ENCODE measurements at regions not wholly inside any gene's neighbourhood (a gene's known extent, or its start where the extent isn't known, plus 50 kb on each side); places are given as distances from the start of the nearest gene placed in this dataset.
"Not testable (repeated sequence)": the region's sequence is repeated elsewhere in the genome, so short reads cannot be mapped to it uniquely, and the experiment has no call there.

DNA sequence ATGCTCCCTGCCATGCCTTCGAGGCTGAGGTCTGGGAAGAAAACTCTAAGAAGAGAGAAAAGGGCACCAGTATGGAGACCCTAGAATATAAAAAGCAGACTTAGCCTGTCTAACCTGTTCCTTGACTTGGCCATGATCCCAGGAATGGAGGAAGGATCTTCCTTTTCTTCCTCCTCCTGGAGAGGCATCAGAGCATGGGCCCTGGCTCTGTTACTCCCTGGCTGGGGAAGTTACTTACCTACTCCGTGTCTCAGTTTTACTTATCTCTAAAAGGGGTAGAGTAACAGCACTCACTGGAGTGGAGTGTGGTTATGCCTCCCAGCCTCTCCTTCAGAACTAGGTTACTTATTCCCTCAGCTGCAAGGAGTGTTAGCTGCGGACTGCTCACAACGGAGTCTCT lies 55.2 kb upstream of the PHF21A start:
- ChIA-PET POLR2A (interaction anchor here (0.9 kb wide), 1 partner anchor 8 kb away, joined by 4 read pairs; no protein-coding TSS in a partner anchor), CTCF (interaction anchor here (1.0 kb wide), 1 partner anchor 133 kb away, joined by 3 read pairs; no protein-coding TSS in a partner anchor)
- no peak overlapping the region for H3K4me3 Mint-ChIP-seq (ENCODE audit: unreplicated experiment)
- intact Hi-C loops (cut with micrococcal nuclease), result no loop called here
- H3K4me1 Mint-ChIP-seq (ENCODE audit: insufficient read depth, unreplicated experiment), result no peaks in the 10 kb centered on the region
- H3K36me3 Mint-ChIP-seq (ENCODE audit: insufficient read depth, unreplicated experiment), result no peaks in the 10 kb centered on the region
- no peak overlapping the region for H3K27ac Mint-ChIP-seq (ENCODE audit: low read depth, unreplicated experiment)
- TF ChIP-seq CTCF (IDR thresholded peaks at IDR 0.05; ENCODE audit: unreplicated experiment), result no peak
- peaks cover 11% of the 10 kb centered on the region for H3K27me3 Mint-ChIP-seq (ENCODE audit: insufficient read depth, unreplicated experiment)
- DNase-seq (ENCODE audit: unreplicated experiment), result no peak
- BruUV-seq (replicated peaks), result no TSS peak
- no peaks in the 10 kb centered on the region for H3K9me3 Mint-ChIP-seq (ENCODE audit: unreplicated experiment)

- CTCF ChIA-PET, result no interaction called here
- BruUV-seq (replicated peaks), result no TSS peak
- POLR2A ChIA-PET, result interaction anchor here (0.9 kb wide), 1 partner anchor 9 kb away, joined by 4 read pairs; no protein-coding TSS in a partner anchor
Observed at GRCh38 chr11:46175401-46176002, 54.2 kb upstream of the PHF21A start.

DNA sequence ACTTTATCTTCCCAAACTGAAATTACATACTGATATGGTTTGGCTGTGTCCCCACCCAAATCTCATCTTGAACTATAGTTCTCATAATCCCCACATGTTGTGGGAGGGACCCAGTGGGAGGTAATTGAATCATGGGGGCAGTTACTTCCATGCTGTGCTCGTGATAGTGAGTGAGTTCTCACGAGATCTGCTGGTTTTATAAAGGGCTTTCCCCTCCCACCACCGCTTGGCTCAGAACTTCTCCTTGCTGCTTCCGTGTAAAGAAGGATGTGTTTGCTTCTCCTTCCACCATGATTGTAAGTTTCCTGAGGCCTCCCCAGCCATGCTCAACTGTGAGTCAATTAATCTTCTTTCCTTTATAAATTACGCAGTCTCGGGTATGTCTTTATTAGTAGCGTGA lies 50.4 kb upstream of the PHF21A start:
- H3K27ac Mint-ChIP-seq (ENCODE audit: low read depth, unreplicated experiment); intact Hi-C loops (cut with micrococcal nuclease); H3K36me3 Mint-ChIP-seq (ENCODE audit: insufficient read depth, unreplicated experiment); H3K9me3 Mint-ChIP-seq (ENCODE audit: unreplicated experiment); H3K4me3 Mint-ChIP-seq (ENCODE audit: unreplicated experiment); H3K4me1 Mint-ChIP-seq (ENCODE audit: insufficient read depth, unreplicated experiment); CTCF ChIA-PET; DNase-seq (ENCODE audit: unreplicated experiment); POLR2A ChIA-PET; BruUV-seq (replicated peaks): not testable (repeated sequence)
- peaks cover 15% of the 10 kb centered on the region for H3K27me3 Mint-ChIP-seq (ENCODE audit: insufficient read depth, unreplicated experiment)

More at GRCh38 chr11:46175401-46176002, 54.2 kb upstream of the PHF21A start:
- H3K9me3 Mint-ChIP-seq (ENCODE audit: unreplicated experiment), result no peaks in the 10 kb centered on the region
- no peak overlapping the region for H3K27ac Mint-ChIP-seq (ENCODE audit: low read depth, unreplicated experiment)
- intact Hi-C loops (cut with micrococcal nuclease), result no loop called here
- H3K27me3 Mint-ChIP-seq (ENCODE audit: insufficient read depth, unreplicated experiment), result peaks cover 11% of the 10 kb centered on the region
- DNase-seq (ENCODE audit: unreplicated experiment), result no peak
- no peaks in the 10 kb centered on the region for H3K36me3 Mint-ChIP-seq (ENCODE audit: insufficient read depth, unreplicated experiment)
- no peaks in the 10 kb centered on the region for H3K4me1 Mint-ChIP-seq (ENCODE audit: insufficient read depth, unreplicated experiment)
- H3K4me3 Mint-ChIP-seq (ENCODE audit: unreplicated experiment), result no peak overlapping the region
- no peak for TF ChIP-seq CTCF (IDR thresholded peaks at IDR 0.05; ENCODE audit: unreplicated experiment)

Data from MCF 10A (cell line).